Astrocyte (in vitro differentiated cells and primary cell): ENCODE measurements at regions not wholly inside any gene's neighbourhood (a gene's known extent, or its start where the extent isn't known, plus 50 kb on each side); places are given as distances from the start of the nearest gene placed in this dataset.

ENCODE experiments used
- CTCF ChIP-seq: IDR thresholded peaks from 2 replicates; pipeline ENCODE4 v1.5.1; 2011; ENCODE audit warnings: low read depth, mild to moderate bottlenecking, inconsistent platforms, low read length, moderate library complexity; ENCODE audit not compliant: insufficient read depth
- EZH2 ChIP-seq: IDR thresholded peaks from 2 replicates; pipeline ENCODE4 v1.6.1; 2012; ENCODE audit warnings: mild to moderate bottlenecking, low read length, inconsistent platforms; ENCODE audit not compliant: insufficient read depth

DNA sequence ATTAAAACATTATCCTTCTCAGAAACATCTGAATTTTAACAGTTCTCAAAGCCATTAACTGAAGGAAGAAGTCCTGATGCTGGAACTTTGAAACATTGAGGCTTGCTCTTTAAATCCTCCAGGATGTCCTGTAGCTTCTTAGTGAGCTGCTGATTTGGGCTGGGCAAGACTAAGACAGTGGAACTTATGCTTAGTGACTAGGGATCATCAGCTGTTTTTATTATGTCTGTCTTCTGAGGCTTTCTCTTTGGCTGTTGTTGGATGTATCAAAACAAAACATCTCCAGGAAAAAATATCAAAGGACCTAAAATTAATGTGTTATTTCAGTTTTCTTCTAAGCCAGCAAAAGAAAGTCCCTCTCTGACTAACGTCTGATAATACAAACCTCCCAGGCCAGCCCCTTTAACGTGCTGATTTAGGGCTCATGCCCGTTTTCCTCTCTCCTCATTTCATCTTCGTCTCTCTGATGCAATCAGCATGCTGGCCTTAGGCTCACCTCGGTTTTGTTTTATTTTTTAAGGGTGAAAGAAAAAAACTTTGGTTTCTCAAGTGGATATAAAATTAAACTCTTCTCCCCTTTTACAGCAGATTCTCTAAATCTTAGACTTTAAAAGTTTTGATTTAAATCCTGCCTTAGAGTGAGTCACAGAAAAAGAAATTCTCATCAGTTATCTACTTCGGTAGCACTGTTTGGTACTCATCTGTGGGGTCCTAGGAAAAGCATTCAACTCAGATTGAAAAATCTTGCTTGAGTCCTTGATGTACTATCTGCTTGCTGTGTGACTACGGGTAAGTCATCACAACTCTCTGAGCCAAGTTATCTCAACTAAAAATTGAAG is 106.2 kb upstream of the CCDC91 start:
- no peak for TF ChIP-seq CTCF
- TF ChIP-seq EZH2: no peak
